H9 (cell line): ENCODE measurements at regions not wholly inside any gene's neighbourhood (a gene's known extent, or its start where the extent isn't known, plus 50 kb on each side); places are given as distances from the start of the nearest gene placed in this dataset.

Experiments used
- DNase-seq: peaks from one replicate; pipeline ENCODE4 v3.0.0-alpha.2; 2017
- H2AFZ ChIP-seq: one replicate; pipeline ENCODE4 v1.6.1; 2013; ENCODE audit warnings: mild to moderate bottlenecking, low read length, control low read depth, moderate library complexity
- H2AK5ac ChIP-seq: 2 replicates; pipeline ENCODE4 v1.6.1; 2013; ENCODE audit warnings: low read length, control low read depth, mixed read lengths; ENCODE audit not compliant: insufficient read length
- H2BK120ac ChIP-seq: one replicate; pipeline ENCODE4 v1.6.1; 2013; ENCODE audit warnings: low read depth, mild to moderate bottlenecking, low read length, control low read depth, inconsistent platforms; ENCODE audit not compliant: poor library complexity, severe bottlenecking
- H2BK12ac ChIP-seq: 2 replicates; pipeline ENCODE4 v1.6.1; 2013; ENCODE audit warnings: low read length, control low read depth, mixed read lengths, low read depth; ENCODE audit not compliant: insufficient read length
- H2BK15ac ChIP-seq: 2 replicates; pipeline ENCODE4 v1.6.1; 2013; ENCODE audit warnings: low read depth, low read length, control low read depth
- H2BK20ac ChIP-seq: one replicate; pipeline ENCODE4 v1.6.1; 2013; ENCODE audit warnings: low read depth, mild to moderate bottlenecking, low read length, control low read depth, inconsistent platforms; ENCODE audit not compliant: poor library complexity, severe bottlenecking
- H2BK5ac ChIP-seq: 2 replicates; pipeline ENCODE4 v1.6.1; 2013; ENCODE audit warnings: low read length, control low read depth, mixed read lengths; ENCODE audit not compliant: insufficient read length
- H3K14ac ChIP-seq: 2 replicates; pipeline ENCODE4 v1.6.1; 2013; ENCODE audit warnings: low read length, control low read depth; ENCODE audit not compliant: insufficient read depth
- H3K18ac ChIP-seq: 2 replicates; pipeline ENCODE4 v1.6.1; 2013; ENCODE audit warnings: low read depth, mild to moderate bottlenecking, mixed read lengths, low read length, control low read depth; ENCODE audit not compliant: insufficient read length
- H3K23ac ChIP-seq: 2 replicates; pipeline ENCODE4 v1.6.1; 2013; ENCODE audit warnings: low read length, control low read depth, mixed read lengths, low read depth; ENCODE audit not compliant: insufficient read length
- H3K23me2 ChIP-seq: 2 replicates; pipeline ENCODE4 v1.6.1; 2013; ENCODE audit warnings: low read depth, mild to moderate bottlenecking, mixed read lengths, low read length, control low read depth; ENCODE audit not compliant: insufficient read length, poor library complexity, severe bottlenecking
- H3K27ac ChIP-seq: 2 replicates; pipeline ENCODE4 v1.5.1; 2013; ENCODE audit warnings: low read length, control low read depth, mixed read lengths, low read depth; ENCODE audit not compliant: insufficient read length
- H3K27me3 ChIP-seq: 2 replicates; pipeline ENCODE4 v1.6.1; 2013; ENCODE audit warnings: low read length, control low read depth, inconsistent platforms; ENCODE audit not compliant: insufficient read depth
- H3K4ac ChIP-seq: 2 replicates; pipeline ENCODE4 v1.6.1; 2013; ENCODE audit warnings: low read depth, mild to moderate bottlenecking, control low read depth, inconsistent platforms, low read length, moderate library complexity
- H3K4me1 ChIP-seq: 2 replicates; pipeline ENCODE4 v1.6.1; 2013; ENCODE audit warnings: low read length, control low read depth, inconsistent platforms; ENCODE audit not compliant: insufficient read depth
- H3K4me2 ChIP-seq: 2 replicates; pipeline ENCODE4 v1.6.1; 2013; ENCODE audit warnings: low read length, control low read depth, mixed read lengths; ENCODE audit not compliant: insufficient read length, insufficient read depth
- H3K56ac ChIP-seq: 2 replicates; pipeline ENCODE4 v1.6.1; 2013; ENCODE audit warnings: low read depth, mild to moderate bottlenecking, mixed read lengths, low read length, control low read depth; ENCODE audit not compliant: insufficient read length
- H3K79me1 ChIP-seq: 2 replicates; pipeline ENCODE4 v1.6.1; 2013; ENCODE audit warnings: low read depth, mild to moderate bottlenecking, moderate library complexity, low read length, control low read depth, inconsistent platforms; ENCODE audit not compliant: insufficient read depth, poor library complexity, severe bottlenecking
- H3K79me2 ChIP-seq: 2 replicates; pipeline ENCODE4 v1.6.1; 2013; ENCODE audit warnings: low read length, control low read depth, inconsistent platforms; ENCODE audit not compliant: insufficient read depth
- H3K9ac ChIP-seq: 2 replicates; pipeline ENCODE4 v1.6.1; 2013; ENCODE audit warnings: low read length, control low read depth, mixed read lengths; ENCODE audit not compliant: insufficient read length; ENCODE audit errors: extremely low read depth
- H3K9me3 ChIP-seq: one replicate; pipeline ENCODE4 v1.6.1; 2013; ENCODE audit warnings: low read depth, low read length, inconsistent platforms; ENCODE audit not compliant: control insufficient read depth
- H3T11ph ChIP-seq: one replicate; pipeline ENCODE4 v1.6.1; 2013; ENCODE audit warnings: mild to moderate bottlenecking, low read length, control low read depth, inconsistent platforms
- H4K20me1 ChIP-seq: one replicate; pipeline ENCODE4 v1.6.1; 2013; ENCODE audit not compliant: control insufficient read depth, insufficient read length, insufficient read depth
- H4K5ac ChIP-seq: 2 replicates; pipeline ENCODE4 v1.6.1; 2013; ENCODE audit warnings: low read depth, mild to moderate bottlenecking, mixed read lengths, low read length, control low read depth; ENCODE audit not compliant: insufficient read length
- H4K8ac ChIP-seq: replicated peaks from 2 replicates; pipeline ENCODE4 v1.6.1; 2013; ENCODE audit warnings: low read length, control low read depth, mixed read lengths, low read depth; ENCODE audit not compliant: insufficient read length
- H4K91ac ChIP-seq: 2 replicates; pipeline ENCODE4 v1.6.1; 2013; ENCODE audit warnings: low read depth, mild to moderate bottlenecking, moderate library complexity, mixed read lengths, low read length, control low read depth; ENCODE audit not compliant: insufficient read length
- H3K27ac Mint-ChIP-seq, 3 experiments: 2 replicates in 2 of 3; 3 replicates in 1 of 3; pipeline ENCODE4 v1.8.0; 2020 to 2021; ENCODE audit warnings: mixed read lengths in 3 of 3, mild to moderate bottlenecking in 1 of 3, moderate library complexity in 1 of 3
- H3K27me3 Mint-ChIP-seq: 2 replicates; pipeline ENCODE4 v1.8.0; 2021; ENCODE audit warnings: low read depth, mild to moderate bottlenecking, moderate library complexity, mixed read lengths
- H3K36me3 Mint-ChIP-seq, 3 experiments: 2 replicates in 2 of 3; 3 replicates in 1 of 3; pipeline ENCODE4 v1.8.0; 2020 to 2021; ENCODE audit warnings: low read depth in 3 of 3, mixed read lengths in 3 of 3; ENCODE audit not compliant: insufficient read depth in 1 of 3
- H3K4me1 Mint-ChIP-seq, 2 experiments: 2 replicates each; pipeline ENCODE4 v1.8.0; 2020; ENCODE audit warnings: mixed read lengths in 2 of 2
- H3K4me3 Mint-ChIP-seq, 2 experiments: 2 replicates in 1 of 2; 3 replicates in 1 of 2; pipeline ENCODE4 v1.8.0; 2020 to 2021; ENCODE audit warnings: mild to moderate bottlenecking in 2 of 2, mixed read lengths in 2 of 2, moderate library complexity in 1 of 2
- H3K9me3 Mint-ChIP-seq, 2 experiments: 2 replicates in 1 of 2; 3 replicates in 1 of 2; pipeline ENCODE4 v1.8.0; 2020; ENCODE audit warnings: mild to moderate bottlenecking in 2 of 2, mixed read lengths in 2 of 2, moderate library complexity in 1 of 2
- WGBS: extraction: QIAGEN DNeasy Blood & Tissue Kit; methylation state at CpG from one replicate; pipeline ENCODE4 v1.1.7; 2013; ENCODE audit warnings: missing lambda C conversion rate, low lambda C conversion rate, mixed read lengths; ENCODE audit not compliant: insufficient read length; ENCODE audit errors: extremely low coverage; 5-methylcytosine and 5-hydroxymethylcytosine counted together
- TF ChIP-seq, protein P1 (sequence below): fragments of 200-600 bp; sonication (generic); conservative IDR thresholded peaks from 3 replicates; pipeline ENCODE4 v1.8.0; 2021; ENCODE audit warnings: antibody characterized with exemption, mild to moderate bottlenecking

DNA sequence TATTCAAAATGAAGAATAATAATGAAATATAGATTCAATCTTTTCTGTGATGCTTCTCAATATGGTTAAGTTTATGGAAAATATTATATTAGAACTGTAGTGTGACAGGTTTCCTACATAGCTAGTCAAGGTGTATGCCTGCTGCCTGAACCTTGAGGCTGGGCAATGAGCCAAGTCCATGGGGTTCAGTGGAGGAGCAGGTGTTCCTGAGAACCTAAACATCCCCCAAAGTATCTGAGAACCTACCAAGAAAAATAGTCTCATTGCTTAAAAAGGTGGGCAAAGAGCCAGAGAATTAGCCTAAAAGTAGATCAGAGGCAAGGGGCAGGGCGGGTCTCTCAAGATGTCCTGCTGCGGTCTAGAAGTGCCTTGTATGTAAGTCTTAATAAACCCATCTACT, 185.9 kb upstream of the SPHKAP start:
- Histone ChIP-seq H2BK5ac (no peak overlapping the region), H2AK5ac (no peak overlapping the region), H3T11ph (no peak overlapping the region), H3K79me2 (no peaks in the 10 kb centered on the region), H4K5ac (no peak overlapping the region), H2BK20ac (no peak overlapping the region), H3K4ac (no peak overlapping the region), H3K23me2 (no peaks in the 10 kb centered on the region), H4K8ac (no peak overlapping the region), H3K23ac (no peak overlapping the region), H3K18ac (no peak overlapping the region), H3K9ac (no peak overlapping the region), H2AFZ (no peak overlapping the region), H4K20me1 (no peaks in the 10 kb centered on the region), H2BK12ac (no peak overlapping the region), H3K27me3 (no peaks in the 10 kb centered on the region), H2BK120ac (no peak overlapping the region), H3K56ac (no peak overlapping the region), H3K27ac (no peak overlapping the region), H3K4me1 (no peaks in the 10 kb centered on the region), H3K4me2 (no peak overlapping the region), H4K91ac (no peak overlapping the region), H3K14ac (no peak overlapping the region), H3K9me3 (no peaks in the 10 kb centered on the region), H2BK15ac (no peak overlapping the region), H3K79me1 (no peaks in the 10 kb centered on the region)
- Mint-ChIP-seq H3K4me3 (no peak overlapping the region), H3K9me3 (no peaks in the 10 kb centered on the region), H3K36me3 (peaks cover 0 to 1% (median 0%) of the 10 kb centered on the region in 3 experiments; a peak in 1 of 7 replicates), H3K27me3 (no peaks in the 10 kb centered on the region), H3K4me1 (no peaks in the 10 kb centered on the region), H3K27ac (no peak overlapping the region)
- no peak for DNase-seq
- WGBS: no CpG with 5 or more reads among the region's 2 CpGs
- TF ChIP-seq, protein P1, sequence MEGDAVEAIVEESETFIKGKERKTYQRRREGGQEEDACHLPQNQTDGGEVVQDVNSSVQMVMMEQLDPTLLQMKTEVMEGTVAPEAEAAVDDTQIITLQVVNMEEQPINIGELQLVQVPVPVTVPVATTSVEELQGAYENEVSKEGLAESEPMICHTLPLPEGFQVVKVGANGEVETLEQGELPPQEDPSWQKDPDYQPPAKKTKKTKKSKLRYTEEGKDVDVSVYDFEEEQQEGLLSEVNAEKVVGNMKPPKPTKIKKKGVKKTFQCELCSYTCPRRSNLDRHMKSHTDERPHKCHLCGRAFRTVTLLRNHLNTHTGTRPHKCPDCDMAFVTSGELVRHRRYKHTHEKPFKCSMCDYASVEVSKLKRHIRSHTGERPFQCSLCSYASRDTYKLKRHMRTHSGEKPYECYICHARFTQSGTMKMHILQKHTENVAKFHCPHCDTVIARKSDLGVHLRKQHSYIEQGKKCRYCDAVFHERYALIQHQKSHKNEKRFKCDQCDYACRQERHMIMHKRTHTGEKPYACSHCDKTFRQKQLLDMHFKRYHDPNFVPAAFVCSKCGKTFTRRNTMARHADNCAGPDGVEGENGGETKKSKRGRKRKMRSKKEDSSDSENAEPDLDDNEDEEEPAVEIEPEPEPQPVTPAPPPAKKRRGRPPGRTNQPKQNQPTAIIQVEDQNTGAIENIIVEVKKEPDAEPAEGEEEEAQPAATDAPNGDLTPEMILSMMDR: no peak
